Activated naive CD4-positive, alpha-beta T cell treated with anti-CD3 and anti-CD28 coated beads, Interleukin-2, amount 50 U/mL, for 24 hours (primary cell): ENCODE measurements at regions not wholly inside any gene's neighbourhood (a gene's known extent, or its start where the extent isn't known, plus 50 kb on each side); places are given as distances from the start of the nearest gene placed in this dataset.
A peak's percentile ranks its signal among the peaks of the same experiment; 100 is the strongest.
"Not testable (repeated sequence)": the region's sequence is repeated elsewhere in the genome, so short reads cannot be mapped to it uniquely, and the experiment has no call there.

Experiments used
- H3K27ac Mint-ChIP-seq: one replicate; pipeline ENCODE4 v1.8.0; 2021; ENCODE audit warnings: mild to moderate bottlenecking, mixed read lengths
- H3K27me3 Mint-ChIP-seq: one replicate; pipeline ENCODE4 v1.8.0; 2021; ENCODE audit warnings: mixed read lengths
- H3K36me3 Mint-ChIP-seq: one replicate; pipeline ENCODE4 v1.8.0; 2021; ENCODE audit warnings: mixed read lengths
- H3K4me1 Mint-ChIP-seq: one replicate; pipeline ENCODE4 v1.8.0; 2021; ENCODE audit warnings: mixed read lengths
- H3K4me3 Mint-ChIP-seq: one replicate; pipeline ENCODE4 v1.8.0; 2021; ENCODE audit warnings: mild to moderate bottlenecking, mixed read lengths
- H3K9me3 Mint-ChIP-seq: one replicate; pipeline ENCODE4 v1.8.0; 2021; ENCODE audit warnings: mixed read lengths

GRCh38 chr10:81704596-81704995 is 170.4 kb upstream of the NRG3 start:
- Mint-ChIP-seq H3K9me3 (peaks cover 10% of the 10 kb centered on the region), H3K27me3 (no peaks in the 10 kb centered on the region), H3K4me3 (no peak overlapping the region), H3K27ac (no peak overlapping the region), H3K4me1 (peaks cover 20% of the 10 kb centered on the region), H3K36me3 (no peaks in the 10 kb centered on the region)

GRCh38 chr10:81708416-81708815 is 166.6 kb upstream of the NRG3 start:
- no peaks in the 10 kb centered on the region for H3K27me3 Mint-ChIP-seq
- no peak overlapping the region for H3K27ac Mint-ChIP-seq
- H3K4me1 Mint-ChIP-seq, result peaks cover 9% of the 10 kb centered on the region
- no peak overlapping the region for H3K4me3 Mint-ChIP-seq
- no peaks in the 10 kb centered on the region for H3K9me3 Mint-ChIP-seq
- no peaks in the 10 kb centered on the region for H3K36me3 Mint-ChIP-seq

DNA sequence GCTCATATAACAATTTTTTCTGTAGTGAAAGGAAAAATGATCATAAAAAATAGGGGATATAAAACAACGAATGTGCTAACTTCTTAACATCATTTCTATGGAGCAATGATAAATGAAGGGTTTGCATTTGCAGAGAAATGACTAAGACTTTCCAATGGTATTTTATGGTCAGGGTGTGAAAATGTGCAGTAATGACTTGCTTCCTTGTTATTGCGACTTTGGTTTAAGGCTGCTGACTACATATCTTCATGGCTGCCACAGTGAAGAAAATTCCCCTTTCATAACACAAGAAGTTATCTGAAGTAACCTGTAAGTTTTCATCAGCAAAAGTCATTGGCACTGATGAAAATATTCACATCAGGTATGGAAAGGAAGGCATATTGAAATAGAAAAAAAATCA is 166.1 kb upstream of the NRG3 start:
- no peaks in the 10 kb centered on the region for H3K27me3 Mint-ChIP-seq
- no peak overlapping the region for H3K4me3 Mint-ChIP-seq
- no peaks in the 10 kb centered on the region for H3K36me3 Mint-ChIP-seq
- no peaks in the 10 kb centered on the region for H3K9me3 Mint-ChIP-seq
- no peak overlapping the region for H3K27ac Mint-ChIP-seq
- peaks cover 9% of the 10 kb centered on the region for H3K4me1 Mint-ChIP-seq

DNA sequence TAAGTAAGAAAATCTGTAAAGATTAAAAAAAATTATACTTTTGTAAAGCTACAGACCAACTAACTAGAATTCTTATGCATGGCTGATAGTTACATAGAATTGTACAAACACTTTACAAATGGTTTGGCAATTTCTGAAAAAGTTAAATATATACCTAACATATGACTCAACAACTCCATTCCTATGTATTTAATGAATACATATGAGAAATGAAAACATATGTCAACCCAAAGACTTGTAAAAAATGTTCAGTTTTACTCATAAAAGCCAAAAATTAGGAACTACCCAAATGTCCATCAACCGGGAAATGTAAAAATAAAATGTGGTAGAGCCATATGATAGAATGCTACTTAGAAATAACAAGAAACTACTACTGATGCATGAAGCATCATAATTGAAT is 152.6 kb upstream of the NRG3 start:
- Mint-ChIP-seq H3K9me3 (no peaks in the 10 kb centered on the region), H3K27me3 (no peaks in the 10 kb centered on the region), H3K27ac (no peak overlapping the region), H3K4me3 (no peak overlapping the region), H3K4me1 (peaks cover 38% of the 10 kb centered on the region), H3K36me3 (peaks cover 3% of the 10 kb centered on the region)

DNA sequence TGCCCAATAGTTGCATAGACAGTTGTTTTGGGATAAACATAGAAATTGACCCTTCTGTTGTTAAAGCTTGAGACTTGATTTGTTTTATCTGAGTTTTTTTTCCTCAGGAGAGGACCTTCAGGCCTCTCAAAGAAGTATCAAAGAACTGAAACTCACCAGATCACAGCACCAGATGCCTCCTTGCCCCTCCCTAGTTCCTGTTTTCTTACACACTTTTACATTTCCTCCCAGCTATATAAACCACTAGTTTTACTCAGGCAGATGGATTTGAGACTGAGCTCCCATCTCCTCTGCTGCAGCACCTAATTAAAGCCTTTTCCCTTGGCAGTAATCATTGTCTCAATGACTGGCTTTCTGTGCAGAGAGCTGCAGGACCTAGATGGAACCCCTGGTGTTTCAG is 150.6 kb upstream of the NRG3 start:
- Mint-ChIP-seq H3K27me3 (no peaks in the 10 kb centered on the region), H3K36me3 (peaks cover 3% of the 10 kb centered on the region), H3K27ac (peak overlapping the region; percentile 90), H3K9me3 (no peaks in the 10 kb centered on the region), H3K4me3 (peak overlapping the region; percentile 51), H3K4me1 (peaks cover 38% of the 10 kb centered on the region)

DNA sequence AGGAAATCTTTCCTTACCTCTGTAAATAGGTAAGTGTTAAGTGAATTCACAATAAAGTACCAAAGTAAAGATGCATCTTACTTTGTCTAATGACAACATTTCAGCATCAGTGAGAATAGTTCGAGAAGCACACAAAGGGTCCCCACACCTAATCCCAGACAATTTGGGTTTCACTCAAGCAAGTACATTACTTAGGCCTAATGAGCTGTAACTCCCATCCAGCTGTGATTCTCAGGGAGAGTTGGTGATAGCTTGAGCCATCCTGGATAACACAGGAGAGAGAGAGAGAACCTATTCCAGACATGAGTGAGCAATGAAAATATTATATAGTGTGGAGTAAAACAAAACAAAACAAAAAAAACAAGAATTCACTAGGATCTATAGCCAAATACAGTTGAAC is 149.1 kb upstream of the NRG3 start:
- Mint-ChIP-seq H3K27me3 (no peaks in the 10 kb centered on the region), H3K36me3 (peaks cover 3% of the 10 kb centered on the region), H3K9me3 (no peaks in the 10 kb centered on the region), H3K4me1 (peaks cover 38% of the 10 kb centered on the region), H3K27ac (peak overlapping the region; percentile 90), H3K4me3 (no peak overlapping the region)

- peaks cover 42% of the 10 kb centered on the region for H3K4me1 Mint-ChIP-seq
- H3K36me3 Mint-ChIP-seq, result peaks cover 3% of the 10 kb centered on the region
- H3K4me3 Mint-ChIP-seq, result no peak overlapping the region
- H3K9me3 Mint-ChIP-seq, result no peaks in the 10 kb centered on the region
- H3K27me3 Mint-ChIP-seq, result no peaks in the 10 kb centered on the region
- H3K27ac Mint-ChIP-seq, result no peak overlapping the region
These were observed 146.3 kb upstream of the NRG3 start for GRCh38 chr10:81728692-81729091.

- Mint-ChIP-seq H3K27me3 (no peaks in the 10 kb centered on the region), H3K36me3 (peaks cover 3% of the 10 kb centered on the region), H3K9me3 (no peaks in the 10 kb centered on the region), H3K27ac (no peak overlapping the region), H3K4me1 (peaks cover 20% of the 10 kb centered on the region), H3K4me3 (no peak overlapping the region)
These were observed 144.1 kb upstream of the NRG3 start for GRCh38 chr10:81730891-81731290.

GRCh38 chr10:81733542-81733941 is 141.5 kb upstream of the NRG3 start:
- H3K36me3 Mint-ChIP-seq, result no peaks in the 10 kb centered on the region
- H3K4me1 Mint-ChIP-seq, result peaks cover 6% of the 10 kb centered on the region
- no peak overlapping the region for H3K27ac Mint-ChIP-seq
- H3K27me3 Mint-ChIP-seq, result no peaks in the 10 kb centered on the region
- peaks cover 4% of the 10 kb centered on the region for H3K9me3 Mint-ChIP-seq
- H3K4me3 Mint-ChIP-seq, result no peak overlapping the region

DNA sequence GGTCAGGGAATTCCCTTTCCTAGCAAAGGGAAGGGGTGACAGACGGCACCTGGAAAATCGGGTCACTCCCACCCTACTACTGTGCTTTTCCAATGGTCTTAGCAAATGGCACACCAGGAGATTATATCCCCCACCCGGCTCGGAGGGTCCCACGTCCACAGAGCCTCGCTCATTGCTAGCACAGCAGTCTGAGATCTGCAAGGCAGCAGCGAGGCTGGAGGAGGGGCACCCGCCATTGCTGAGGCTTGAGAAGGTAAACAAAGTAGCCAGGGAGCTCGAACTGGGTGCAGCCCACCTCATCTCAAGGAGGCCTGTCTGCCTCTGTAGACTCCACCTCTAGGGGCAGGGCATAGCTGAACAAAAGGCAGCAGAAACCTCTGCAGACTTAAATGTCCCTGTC is 139.8 kb upstream of the NRG3 start:
- H3K4me1 Mint-ChIP-seq, H3K4me3 Mint-ChIP-seq, H3K9me3 Mint-ChIP-seq, H3K27me3 Mint-ChIP-seq, H3K27ac Mint-ChIP-seq, H3K36me3 Mint-ChIP-seq: not testable (repeated sequence)

DNA sequence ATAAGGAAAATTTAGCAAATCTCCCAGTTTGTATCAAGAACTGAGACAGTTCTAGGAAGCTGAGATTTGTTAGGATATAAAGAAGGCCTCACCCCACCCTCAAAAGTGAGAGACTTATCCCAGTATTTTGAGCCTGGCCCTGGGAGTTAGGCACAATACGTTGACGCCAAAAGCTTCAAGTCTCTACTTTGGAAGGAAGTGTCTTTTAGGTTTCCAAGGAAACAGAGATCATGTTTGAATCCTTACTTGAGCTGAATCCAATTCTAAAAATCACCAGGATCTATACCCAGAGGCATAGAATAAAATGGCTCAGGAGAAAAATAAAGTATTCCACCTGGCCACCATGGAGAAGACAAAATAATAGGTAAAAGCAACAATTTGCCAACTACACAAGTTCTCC is 115.9 kb upstream of the NRG3 start:
- no peaks in the 10 kb centered on the region for H3K4me1 Mint-ChIP-seq
- no peaks in the 10 kb centered on the region for H3K9me3 Mint-ChIP-seq
- H3K36me3 Mint-ChIP-seq, result no peaks in the 10 kb centered on the region
- H3K4me3 Mint-ChIP-seq, result no peak overlapping the region
- H3K27me3 Mint-ChIP-seq, result no peaks in the 10 kb centered on the region
- H3K27ac Mint-ChIP-seq, result no peak overlapping the region

GRCh38 chr10:81784111-81784597 is 90.8 kb upstream of the NRG3 start:
- Mint-ChIP-seq H3K4me3 (no peak overlapping the region), H3K9me3 (no peaks in the 10 kb centered on the region), H3K36me3 (no peaks in the 10 kb centered on the region)

GRCh38 chr10:81792729-81793128 is 82.3 kb upstream of the NRG3 start:
- Mint-ChIP-seq H3K27me3 (no peaks in the 10 kb centered on the region), H3K4me3 (no peak overlapping the region), H3K4me1 (no peaks in the 10 kb centered on the region), H3K27ac (no peak overlapping the region), H3K9me3 (no peaks in the 10 kb centered on the region), H3K36me3 (no peaks in the 10 kb centered on the region)

More at GRCh38 chr10:81784111-81784597, 90.8 kb upstream of the NRG3 start:
- H3K27me3 Mint-ChIP-seq, result no peaks in the 10 kb centered on the region
- no peak overlapping the region for H3K27ac Mint-ChIP-seq
- no peaks in the 10 kb centered on the region for H3K4me1 Mint-ChIP-seq

DNA sequence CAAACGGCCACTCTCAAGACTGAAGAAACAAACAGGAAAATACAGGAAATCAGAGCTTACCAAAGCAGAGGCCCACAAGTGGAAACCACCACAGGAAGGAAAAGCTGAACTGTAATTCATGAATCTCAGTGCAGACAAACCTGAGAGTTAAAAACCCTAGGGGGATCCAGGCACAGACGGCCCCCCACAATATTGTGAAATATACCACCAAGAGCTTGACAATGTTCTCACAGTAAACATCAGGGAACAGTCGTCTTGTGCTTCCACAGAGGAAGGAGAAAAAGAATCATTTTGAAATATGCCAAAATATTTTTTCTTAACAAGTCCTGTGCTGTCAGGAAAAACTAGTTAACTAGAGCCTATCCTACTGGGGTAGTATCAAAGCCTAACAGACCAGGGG is 68.2 kb upstream of the NRG3 start:
- Mint-ChIP-seq H3K4me3 (no peak overlapping the region), H3K9me3 (peaks cover 20% of the 10 kb centered on the region), H3K27ac (no peak overlapping the region), H3K36me3 (no peaks in the 10 kb centered on the region), H3K27me3 (no peaks in the 10 kb centered on the region), H3K4me1 (no peaks in the 10 kb centered on the region)

DNA sequence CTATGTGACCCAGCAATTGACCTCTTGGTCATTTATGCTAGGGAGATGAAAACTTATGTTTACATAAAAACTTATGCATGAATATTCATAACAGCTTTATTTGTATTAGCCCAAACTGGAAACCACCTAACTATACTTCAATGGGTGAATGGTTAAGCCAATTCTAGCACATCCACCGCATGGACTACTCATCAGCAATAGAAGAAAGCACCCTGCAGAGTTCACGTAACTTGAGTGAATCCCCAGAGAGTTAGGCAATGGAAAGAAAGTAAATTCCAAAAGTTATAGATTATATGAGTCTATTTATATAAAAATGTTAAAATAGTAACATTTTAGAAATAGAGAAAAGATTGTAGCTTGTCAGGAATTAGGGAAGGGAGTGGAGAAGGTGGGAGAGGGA is 60.2 kb upstream of the NRG3 start:
- Mint-ChIP-seq H3K27ac (no peak overlapping the region), H3K4me3 (no peak overlapping the region), H3K36me3 (no peaks in the 10 kb centered on the region), H3K9me3 (no peaks in the 10 kb centered on the region), H3K4me1 (no peaks in the 10 kb centered on the region), H3K27me3 (no peaks in the 10 kb centered on the region)

- H3K9me3 Mint-ChIP-seq, result no peaks in the 10 kb centered on the region
- H3K27me3 Mint-ChIP-seq, result no peaks in the 10 kb centered on the region
- H3K4me3 Mint-ChIP-seq, result no peak overlapping the region
- no peak overlapping the region for H3K27ac Mint-ChIP-seq
- no peaks in the 10 kb centered on the region for H3K4me1 Mint-ChIP-seq
- no peaks in the 10 kb centered on the region for H3K36me3 Mint-ChIP-seq
These were observed 57.3 kb upstream of the NRG3 start for GRCh38 chr10:81817596-81818170.

GRCh38 chr10:81820418-81820817 is 54.6 kb upstream of the NRG3 start:
- Mint-ChIP-seq H3K9me3 (no peaks in the 10 kb centered on the region), H3K36me3 (no peaks in the 10 kb centered on the region), H3K27ac (no peak overlapping the region), H3K4me3 (no peak overlapping the region), H3K27me3 (no peaks in the 10 kb centered on the region), H3K4me1 (no peaks in the 10 kb centered on the region)
